KOPT-K1 (cell line): ENCODE measurements at regions not wholly inside any gene's neighbourhood (a gene's known extent, or its start where the extent isn't known, plus 50 kb on each side); places are given as distances from the start of the nearest gene placed in this dataset.
"Not testable (repeated sequence)": the region's sequence is repeated elsewhere in the genome, so short reads cannot be mapped to it uniquely, and the experiment has no call there.

Experiments
- H3K27ac ChIP-seq: fragments of 200-600 bp; sonication (generic); 2 replicates; pipeline ENCODE4 v1.5.1; 2016; ENCODE audit warnings: antibody characterized with exemption, mild to moderate bottlenecking, low read depth, low read length; ENCODE audit not compliant: poor library complexity, severe bottlenecking
- H3K36me3 ChIP-seq: fragments of 200-600 bp; sonication (generic); 2 replicates; pipeline ENCODE4 v1.5.1; 2017; ENCODE audit warnings: antibody characterized with exemption, mild to moderate bottlenecking, low read length, moderate library complexity; ENCODE audit not compliant: insufficient read depth
- H3K9me3 ChIP-seq: fragments of 200-600 bp; sonication (generic); 2 replicates; pipeline ENCODE4 v1.5.1; 2017; ENCODE audit warnings: antibody characterized with exemption, low read length, mild to moderate bottlenecking; ENCODE audit not compliant: insufficient read depth, poor library complexity, severe bottlenecking

- H3K9me3 ChIP-seq, result no peaks in the 10 kb centered on the region
- no peaks in the 10 kb centered on the region for H3K36me3 ChIP-seq
- no peak overlapping the region for H3K27ac ChIP-seq
Observed at GRCh38 chr1:104172243-104172681, 422.6 kb downstream of the AMY1C start.

GRCh38 chr1:104182251-104182650 is 432.6 kb downstream of the AMY1C start:
- H3K27ac ChIP-seq, result no peak overlapping the region
- H3K36me3 ChIP-seq, result no peaks in the 10 kb centered on the region
- no peaks in the 10 kb centered on the region for H3K9me3 ChIP-seq

GRCh38 chr1:104189207-104189606 is 439.5 kb downstream of the AMY1C start:
- Histone ChIP-seq H3K36me3 (no peaks in the 10 kb centered on the region), H3K9me3 (no peaks in the 10 kb centered on the region), H3K27ac (no peak overlapping the region)

- H3K27ac ChIP-seq, result no peak overlapping the region
- H3K9me3 ChIP-seq, result no peaks in the 10 kb centered on the region
- no peaks in the 10 kb centered on the region for H3K36me3 ChIP-seq
Observed at GRCh38 chr1:104190821-104191220, 441.1 kb downstream of the AMY1C start.

- H3K9me3 ChIP-seq, result no peaks in the 10 kb centered on the region
- H3K36me3 ChIP-seq, result no peaks in the 10 kb centered on the region
- H3K27ac ChIP-seq, result no peak overlapping the region
Observed at GRCh38 chr1:104195395-104195794, 445.7 kb downstream of the AMY1C start.

- no peaks in the 10 kb centered on the region for H3K36me3 ChIP-seq
- H3K27ac ChIP-seq, result no peak overlapping the region
- H3K9me3 ChIP-seq, result no peaks in the 10 kb centered on the region
Observed at GRCh38 chr1:104196136-104196535, 446.4 kb downstream of the AMY1C start.

GRCh38 chr1:104197516-104197915 is 447.8 kb downstream of the AMY1C start:
- no peaks in the 10 kb centered on the region for H3K36me3 ChIP-seq
- H3K9me3 ChIP-seq, result no peaks in the 10 kb centered on the region
- H3K27ac ChIP-seq, result no peak overlapping the region

- Histone ChIP-seq H3K36me3 (no peaks in the 10 kb centered on the region), H3K27ac (no peak overlapping the region), H3K9me3 (no peaks in the 10 kb centered on the region)
Observed at GRCh38 chr1:104212239-104212638, 462.5 kb downstream of the AMY1C start.

- not testable (repeated sequence) for H3K36me3 ChIP-seq, H3K9me3 ChIP-seq, H3K27ac ChIP-seq
Observed at GRCh38 chr1:104217395-104217986, 467.8 kb downstream of the AMY1C start.

GRCh38 chr1:104229860-104230259 is 480.2 kb downstream of the AMY1C start:
- Histone ChIP-seq H3K27ac (no peak overlapping the region), H3K36me3 (no peaks in the 10 kb centered on the region), H3K9me3 (no peaks in the 10 kb centered on the region)

- no peaks in the 10 kb centered on the region for H3K9me3 ChIP-seq
- no peak overlapping the region for H3K27ac ChIP-seq
- no peaks in the 10 kb centered on the region for H3K36me3 ChIP-seq
Observed at GRCh38 chr1:104231676-104232075, 482.0 kb downstream of the AMY1C start.

GRCh38 chr1:104235141-104235540 is 485.4 kb downstream of the AMY1C start:
- no peaks in the 10 kb centered on the region for H3K36me3 ChIP-seq
- H3K9me3 ChIP-seq, result no peaks in the 10 kb centered on the region
- H3K27ac ChIP-seq, result no peak overlapping the region

- Histone ChIP-seq H3K36me3 (no peaks in the 10 kb centered on the region), H3K27ac (no peak overlapping the region), H3K9me3 (no peaks in the 10 kb centered on the region)
Observed at GRCh38 chr1:104238991-104239390, 489.3 kb downstream of the AMY1C start.

- Histone ChIP-seq H3K9me3 (no peaks in the 10 kb centered on the region), H3K36me3 (no peaks in the 10 kb centered on the region), H3K27ac (no peak overlapping the region)
Observed at GRCh38 chr1:104248385-104248784, 498.7 kb downstream of the AMY1C start.

- Histone ChIP-seq H3K9me3 (no peaks in the 10 kb centered on the region), H3K27ac (no peak overlapping the region), H3K36me3 (no peaks in the 10 kb centered on the region)
Observed at GRCh38 chr1:104259481-104259880, 509.8 kb downstream of the AMY1C start.

- H3K9me3 ChIP-seq, H3K27ac ChIP-seq, H3K36me3 ChIP-seq: not testable (repeated sequence)
Observed at GRCh38 chr1:104263110-104263509, 513.4 kb downstream of the AMY1C start.
